ENCODE measurements at regions not wholly inside any gene's neighbourhood (a gene's known extent, or its start where the extent isn't known, plus 50 kb on each side); places are given as distances from the start of the nearest gene placed in this dataset.

GRCh38 chr1:177351361-177352108 is 180.8 kb downstream of the BRINP2 start:
- TF ChIP-seq CTCF (conservative IDR thresholded peaks at IDR 0.05; ENCODE audit: low read length) = no peak
- TF ChIP-seq EZH2phosphoT487 (IDR thresholded peaks at IDR 0.05; ENCODE audit: borderline replicate concordance, low read depth, low read length) = no peak

All from OCI-LY7 (cell line).